ENCODE measurements at regions not wholly inside any gene's neighbourhood (a gene's known extent, or its start where the extent isn't known, plus 50 kb on each side); places are given as distances from the start of the nearest gene placed in this dataset.
"Not testable (repeated sequence)": the region's sequence is repeated elsewhere in the genome, so short reads cannot be mapped to it uniquely, and the experiment has no call there.

GRCh38 chr2:175827856-175828255, 174.2 kb downstream of the LNPK start:
- no peak for DNase-seq

DNA sequence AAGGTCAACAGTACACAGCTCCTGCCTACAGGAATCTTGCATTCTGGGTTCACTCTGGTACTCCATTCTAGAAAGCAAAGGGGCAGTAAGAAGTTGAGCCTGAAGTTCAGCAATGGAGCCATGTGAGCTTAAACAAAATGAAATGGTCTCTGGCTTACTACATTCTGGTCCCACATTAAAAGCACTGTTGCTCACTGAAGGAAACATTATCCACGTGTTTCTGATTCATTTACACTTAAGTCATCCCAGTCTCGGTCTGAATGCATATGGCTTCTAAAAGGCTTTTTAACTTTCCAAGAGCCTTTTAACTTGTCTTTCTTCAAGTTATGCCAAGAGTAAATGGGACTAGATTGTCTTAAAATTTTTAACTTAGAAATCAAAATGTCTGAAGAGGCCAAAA, 177.8 kb downstream of the LNPK start:
- no peak for DNase-seq

- no peak for DNase-seq
Measured at GRCh38 chr2:175823707-175824073, 178.4 kb downstream of the LNPK start.

DNA sequence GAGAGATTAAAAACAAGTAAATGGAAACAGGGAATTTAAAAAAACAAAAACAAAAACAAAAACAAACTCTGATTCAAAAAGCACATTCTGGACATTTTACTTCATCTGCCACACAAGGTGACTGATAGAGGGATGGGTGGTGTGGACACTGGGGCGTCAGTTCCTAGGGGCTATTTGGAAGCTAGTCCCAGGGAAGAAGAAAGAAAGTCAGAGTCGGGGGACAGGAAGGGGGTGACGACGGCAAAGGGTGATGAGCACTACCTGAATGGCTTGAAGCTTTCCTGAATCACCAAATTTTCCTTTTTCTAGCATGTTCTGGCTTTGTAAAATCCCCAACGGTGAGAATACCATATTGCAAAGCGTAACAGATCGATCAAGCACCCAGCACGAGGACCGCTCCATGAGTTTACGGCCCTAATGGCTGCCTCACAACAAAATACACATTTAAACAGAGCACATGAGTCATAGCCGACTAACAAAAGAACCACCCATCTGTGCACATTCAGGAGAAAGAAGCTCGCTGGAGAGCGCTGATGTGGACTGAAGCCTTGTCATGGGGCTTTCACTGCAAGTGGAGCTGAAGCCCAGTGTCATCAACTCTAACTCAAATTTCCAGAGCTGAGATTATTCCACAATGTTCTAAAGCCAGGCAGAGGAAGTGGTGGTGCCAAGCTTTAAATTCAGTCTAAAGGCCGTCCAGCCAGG, 178.9 kb downstream of the LNPK start:
- DNase-seq, result no peak

DNA sequence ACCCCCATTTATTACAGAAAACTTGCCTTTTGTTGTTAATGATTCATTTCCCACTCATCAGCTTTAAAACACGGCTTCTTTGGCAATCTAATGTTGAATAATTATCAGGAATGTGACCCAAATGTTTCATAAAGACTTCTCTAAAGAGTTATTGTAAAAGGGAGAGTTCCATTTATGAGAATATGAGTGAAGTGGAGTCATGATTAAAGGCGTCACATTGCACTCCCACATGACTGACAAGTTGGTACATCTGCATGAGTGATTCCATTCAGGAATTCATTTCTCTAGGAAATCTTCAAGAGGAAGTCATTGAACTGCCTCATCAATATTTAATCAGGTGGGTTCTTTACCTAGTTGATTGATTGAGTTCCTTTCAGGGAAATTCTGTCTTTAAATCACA, 184.8 kb downstream of the LNPK start:
- no peak for DNase-seq

- DNase-seq, result no peak
Measured at GRCh38 chr2:175815537-175815936, 186.5 kb downstream of the LNPK start.

- DNase-seq, result no peak
Measured at GRCh38 chr2:175811971-175812370, 190.1 kb downstream of the LNPK start.

- DNase-seq, result no peak
Measured at GRCh38 chr2:175808858-175809257, 193.2 kb downstream of the LNPK start.

GRCh38 chr2:175808078-175808477, 194.0 kb downstream of the LNPK start:
- no peak for DNase-seq

DNA sequence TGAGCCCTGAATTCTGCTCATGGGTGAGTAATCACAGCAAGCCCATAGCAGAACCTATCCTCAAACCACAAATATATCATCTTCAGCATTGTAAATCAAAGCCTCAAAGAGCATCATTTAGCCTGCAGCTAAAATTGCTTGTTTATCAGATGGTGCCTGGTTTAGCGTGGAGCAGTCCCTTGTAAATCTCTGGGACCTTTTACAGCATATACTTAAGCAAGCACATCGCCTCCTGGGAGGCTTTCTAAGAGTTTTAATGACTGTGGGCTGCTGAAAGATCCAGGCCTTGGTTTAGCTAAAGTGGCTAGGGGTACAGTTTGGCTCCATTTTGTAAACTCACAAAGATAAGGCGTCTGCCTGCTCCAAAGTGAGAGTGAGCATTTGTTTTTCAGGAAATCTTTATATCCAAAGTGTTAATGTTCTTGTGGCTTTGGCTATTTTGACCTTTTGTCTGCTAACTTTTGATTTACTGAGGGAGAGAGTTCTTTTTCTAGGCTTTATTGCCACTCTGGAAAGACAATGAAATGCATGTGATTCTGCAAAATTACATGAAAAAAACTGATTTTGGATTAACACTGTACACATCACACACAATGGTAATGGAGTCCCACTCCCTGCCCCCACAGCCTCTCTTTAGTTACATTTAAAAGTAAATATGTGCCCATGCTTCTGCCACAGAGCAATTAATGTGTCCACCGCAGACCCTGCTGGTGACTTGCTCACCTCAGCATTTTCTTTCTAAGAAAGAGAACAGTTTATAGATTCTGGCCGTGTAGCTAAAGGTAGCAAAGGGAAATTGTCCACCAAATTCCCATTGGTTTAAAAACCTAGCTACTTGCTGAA, 194.8 kb downstream of the LNPK start:
- no peak for DNase-seq

DNA sequence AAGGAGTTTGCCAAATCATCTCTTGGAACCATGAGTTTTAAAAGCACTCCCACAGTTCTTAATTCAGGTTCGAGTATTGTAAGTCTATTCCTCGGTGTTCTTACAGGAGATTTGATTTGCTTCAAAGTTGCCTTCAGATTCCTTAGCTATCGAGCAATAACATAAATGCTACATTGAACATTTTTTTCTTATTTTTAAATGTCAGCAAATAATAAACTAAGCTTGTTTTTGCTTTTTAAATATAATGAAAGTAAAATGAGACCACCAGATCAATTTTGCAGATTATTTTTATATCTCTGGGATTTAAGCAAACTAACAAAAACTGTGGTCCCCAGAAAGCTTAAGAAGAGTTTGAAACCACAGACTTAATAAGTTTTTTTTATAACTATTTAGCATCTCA, 195.5 kb downstream of the LNPK start:
- no peak for DNase-seq

GRCh38 chr2:175806125-175806490, 196.0 kb downstream of the LNPK start:
- DNase-seq, result no peak

DNA sequence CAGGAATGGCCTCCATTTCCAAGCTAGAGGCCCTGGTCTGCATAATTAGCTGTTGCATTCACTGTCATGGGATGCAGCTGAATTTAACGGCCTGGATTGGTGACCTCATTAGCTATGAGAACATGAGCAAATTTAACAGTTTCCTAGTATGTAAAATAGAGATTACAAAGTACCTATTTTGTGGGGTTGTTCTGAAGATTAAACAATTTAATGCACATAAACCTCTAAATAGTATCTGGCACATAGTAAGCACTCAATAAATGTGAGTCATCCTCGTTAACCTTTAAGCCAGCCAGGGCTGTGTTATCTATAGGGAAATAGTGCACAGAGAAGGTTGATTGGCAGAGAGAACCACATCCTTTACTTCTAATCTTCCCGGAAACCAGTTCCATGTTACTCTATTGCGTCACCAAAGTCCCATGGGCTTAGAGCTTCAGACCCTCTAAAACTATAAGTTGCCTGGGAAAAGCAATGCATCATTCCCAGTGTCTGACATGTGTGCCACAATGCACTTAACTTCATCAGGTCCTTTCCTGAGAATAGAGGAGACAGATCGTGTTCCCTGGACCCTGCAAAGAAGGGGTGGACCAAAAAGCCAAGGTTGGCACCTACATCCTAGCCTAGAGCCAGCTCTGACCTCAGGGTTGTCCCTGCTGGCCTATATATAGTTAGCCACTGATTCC, 196.5 kb downstream of the LNPK start:
- no peak for DNase-seq

GRCh38 chr2:175804122-175804521, 197.9 kb downstream of the LNPK start:
- no peak for DNase-seq

DNA sequence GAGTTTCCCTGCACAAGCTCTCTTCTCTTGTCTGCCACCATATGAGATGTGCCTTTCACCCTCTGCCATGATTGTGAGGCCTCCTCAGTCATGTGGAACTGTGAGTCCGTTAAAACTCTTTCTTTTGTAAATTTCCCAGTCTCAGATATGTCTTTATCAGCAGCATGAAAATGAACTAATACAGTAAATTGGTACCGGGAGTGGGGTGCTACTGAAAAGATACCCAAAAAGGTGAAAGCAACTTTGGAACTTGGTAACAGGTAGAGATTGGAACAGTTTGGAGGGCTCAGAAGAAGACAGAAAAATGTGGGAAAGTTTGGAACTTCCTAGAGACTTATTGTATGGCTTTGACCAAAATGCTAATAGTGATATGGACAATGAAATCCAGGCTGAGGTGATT, 205.6 kb downstream of the LNPK start:
- DNase-seq, result not testable (repeated sequence)

GRCh38 chr2:175793648-175794047, 208.4 kb downstream of the LNPK start:
- no peak for DNase-seq

DNA sequence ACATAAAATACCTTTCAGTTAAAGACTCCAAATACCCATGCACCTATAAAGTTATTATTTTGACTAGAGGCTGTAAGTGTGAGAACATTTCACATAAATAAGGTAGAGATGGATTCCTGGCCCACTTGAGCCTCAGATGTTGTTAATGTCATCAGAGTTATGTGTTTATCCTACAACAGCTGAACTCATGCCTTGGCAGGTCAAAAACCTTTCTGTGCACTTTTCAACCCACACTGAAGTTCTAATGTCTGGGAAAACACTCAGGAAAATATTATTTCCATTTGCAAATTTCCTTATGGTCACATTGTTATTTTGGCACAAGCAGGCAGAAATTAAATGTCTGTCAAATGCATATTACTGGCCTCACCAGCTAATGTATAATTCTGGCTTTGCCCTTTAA, 209.2 kb downstream of the LNPK start:
- no peak for DNase-seq

DNA sequence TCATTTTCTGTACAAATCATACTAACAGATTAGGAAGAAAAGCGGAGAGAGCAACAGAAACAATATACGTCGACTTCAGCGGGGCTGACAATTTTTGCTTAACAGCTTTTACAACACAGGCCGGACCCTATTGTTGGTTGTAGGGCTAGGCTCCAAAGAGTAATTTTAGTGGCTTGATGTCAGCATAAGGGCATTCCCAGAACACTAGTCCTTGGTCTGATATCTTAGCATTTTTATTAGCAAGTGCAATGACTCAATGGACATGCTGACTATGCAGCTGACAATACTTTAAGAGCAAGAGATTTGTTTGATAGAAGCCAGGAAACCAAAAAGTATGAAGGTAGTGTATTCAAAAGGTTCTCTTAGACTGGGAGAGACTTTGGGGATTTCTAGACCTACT, 209.9 kb downstream of the LNPK start:
- DNase-seq, result no peak

DNA sequence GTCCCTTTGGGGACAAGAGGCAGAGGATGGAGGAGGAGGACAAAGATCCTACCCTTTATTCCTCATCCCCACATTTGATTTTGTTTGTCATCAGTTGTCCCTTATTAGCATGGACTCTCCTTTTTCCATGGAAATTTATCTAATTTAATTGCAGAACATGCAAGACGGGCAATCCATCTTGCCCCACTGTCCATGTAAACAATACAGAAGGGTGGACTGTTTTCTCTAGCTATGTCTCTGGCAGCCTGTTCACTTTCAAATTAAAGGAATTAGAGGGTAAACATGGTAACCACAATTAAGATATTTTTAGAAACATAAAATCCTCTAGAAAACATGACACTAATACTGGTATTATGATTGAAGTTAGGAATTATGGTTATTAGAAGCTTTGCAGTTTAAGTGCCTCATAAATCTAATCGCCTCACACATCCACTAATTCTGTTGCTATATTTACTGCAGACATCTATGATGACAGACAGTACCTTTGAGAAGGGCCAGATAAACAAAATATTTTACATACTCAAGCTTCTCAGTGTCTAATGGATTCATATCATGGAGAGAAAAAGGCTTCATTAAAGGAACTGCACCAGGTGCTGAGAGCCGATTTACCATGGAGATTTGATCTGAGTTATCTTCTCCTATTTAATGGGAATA, 215.5 kb downstream of the LNPK start:
- no peak for DNase-seq

- DNase-seq, result not testable (repeated sequence)
Measured at GRCh38 chr2:175777337-175777736, 224.7 kb downstream of the LNPK start.

DNA sequence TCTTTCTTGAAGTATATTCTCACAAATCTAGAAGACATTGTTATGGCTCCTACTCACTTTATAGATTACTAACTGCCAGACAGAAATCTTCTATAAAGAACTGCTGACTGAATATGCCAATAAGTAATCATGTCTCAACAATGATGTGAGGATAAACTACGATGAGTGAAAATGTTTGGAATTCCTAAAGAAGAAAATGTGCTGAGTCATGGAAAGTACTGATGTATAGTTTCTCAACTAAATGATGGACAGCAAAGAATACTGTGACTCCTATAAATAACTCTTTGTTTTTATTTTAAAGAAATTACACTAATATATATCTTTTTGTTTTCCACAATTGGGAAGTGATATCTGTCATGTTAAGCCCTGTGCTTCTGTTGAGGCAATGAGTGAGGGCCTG, 232.9 kb downstream of the LNPK start:
- no peak for DNase-seq

DNA sequence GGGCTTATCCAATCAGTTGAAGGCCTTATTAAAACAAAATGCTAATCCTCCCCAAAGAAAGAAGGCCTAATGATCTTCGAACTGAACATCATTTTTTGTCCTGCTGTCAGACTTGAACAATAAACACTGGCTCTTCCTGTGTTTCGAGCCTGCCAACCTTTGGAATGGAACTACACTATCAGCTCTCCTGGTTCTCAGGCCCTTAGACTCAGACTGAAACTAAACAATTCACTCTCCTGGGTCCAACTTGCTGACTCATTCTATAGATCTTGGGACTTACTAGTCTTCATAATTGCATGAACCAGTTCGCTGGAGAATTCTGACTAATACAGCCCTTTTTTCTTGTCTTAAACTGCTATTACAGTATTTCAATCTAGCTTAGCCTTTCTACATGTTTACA, 235.2 kb downstream of the LNPK start:
- DNase-seq, result no peak

DNA sequence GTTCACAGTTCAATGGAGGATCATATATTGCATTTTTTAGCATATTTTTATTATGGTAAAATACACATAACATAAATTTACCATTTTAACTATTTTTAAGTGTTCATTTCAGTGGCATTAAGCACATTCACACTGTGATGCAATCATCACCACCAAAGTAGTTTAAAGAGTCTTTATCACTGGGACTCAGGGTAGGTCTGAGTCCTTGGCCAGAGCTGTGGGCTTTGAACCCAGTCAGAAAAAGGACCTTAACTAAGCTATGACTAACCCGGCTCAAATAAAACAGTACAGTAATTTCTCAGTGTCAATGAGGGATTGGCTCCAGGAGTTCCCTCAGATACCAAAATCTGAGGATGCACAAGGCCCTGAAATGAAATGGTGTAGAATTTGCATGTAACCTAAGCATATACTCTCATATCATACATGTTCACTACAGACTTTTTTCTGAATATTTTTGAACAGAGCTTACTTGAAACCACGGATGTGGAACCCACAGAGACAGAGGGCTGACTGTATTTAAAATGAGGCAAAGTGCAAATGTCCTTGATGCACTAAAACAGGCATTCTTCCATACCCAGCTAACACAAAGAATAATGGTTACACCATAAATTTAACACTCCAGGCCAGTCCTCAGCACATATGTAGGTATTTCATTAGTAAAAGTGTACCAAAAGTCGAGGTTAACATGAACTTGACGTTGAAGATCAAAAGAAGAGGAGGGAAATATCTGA, 246.2 kb downstream of the LNPK start:
- DNase-seq, result no peak
